GM21529 (cell line): ENCODE measurements at regions not wholly inside any gene's neighbourhood (a gene's known extent, or its start where the extent isn't known, plus 50 kb on each side); places are given as distances from the start of the nearest gene placed in this dataset.
"Not testable (repeated sequence)": the region's sequence is repeated elsewhere in the genome, so short reads cannot be mapped to it uniquely, and the experiment has no call there.

Source experiments
- ATAC-seq: cut with Tn5 transposase; IDR thresholded peaks from one replicate; pipeline ENCODE4 v1.9.1; 2021; ENCODE audit not compliant: unreplicated experiment

- ATAC-seq, result peak; percentile 66
Measured at GRCh38 chr4:138341739-138342415, 99.7 kb upstream of the SLC7A11 start.

- no peak for ATAC-seq
Measured at GRCh38 chr4:138338840-138339239, 96.7 kb upstream of the SLC7A11 start.

- not testable (repeated sequence) for ATAC-seq
Measured at GRCh38 chr4:138338222-138338621, 96.1 kb upstream of the SLC7A11 start.

GRCh38 chr4:138334346-138335016, 92.3 kb upstream of the SLC7A11 start:
- ATAC-seq, result no peak

- ATAC-seq, result not testable (repeated sequence)
Measured at GRCh38 chr4:138332415-138332814, 90.3 kb upstream of the SLC7A11 start.

- no peak for ATAC-seq
Measured at GRCh38 chr4:138330531-138330930, 88.4 kb upstream of the SLC7A11 start.

- ATAC-seq, result no peak
Measured at GRCh38 chr4:138329506-138330070, 87.4 kb upstream of the SLC7A11 start.

GRCh38 chr4:138327338-138327737, 85.2 kb upstream of the SLC7A11 start:
- no peak for ATAC-seq

GRCh38 chr4:138320831-138321230, 78.7 kb upstream of the SLC7A11 start:
- ATAC-seq, result no peak

GRCh38 chr4:138320030-138320429, 77.9 kb upstream of the SLC7A11 start:
- no peak for ATAC-seq

- no peak for ATAC-seq
Measured at GRCh38 chr4:138317175-138317748, 75.1 kb upstream of the SLC7A11 start.

- no peak for ATAC-seq
Measured at GRCh38 chr4:138312536-138312911, 70.4 kb upstream of the SLC7A11 start.

- ATAC-seq, result no peak
Measured at GRCh38 chr4:138311771-138312535, 69.8 kb upstream of the SLC7A11 start.

GRCh38 chr4:138310991-138311390, 68.8 kb upstream of the SLC7A11 start:
- no peak for ATAC-seq

GRCh38 chr4:138310498-138310897, 68.3 kb upstream of the SLC7A11 start:
- no peak for ATAC-seq

- ATAC-seq, result no peak
Measured at GRCh38 chr4:138308356-138308755, 66.2 kb upstream of the SLC7A11 start.

GRCh38 chr4:138307319-138307718, 65.2 kb upstream of the SLC7A11 start:
- no peak for ATAC-seq

- no peak for ATAC-seq
Measured at GRCh38 chr4:138305050-138305449, 62.9 kb upstream of the SLC7A11 start.

- ATAC-seq, result no peak
Measured at GRCh38 chr4:138301536-138301935, 59.4 kb upstream of the SLC7A11 start.

GRCh38 chr4:138300616-138301015, 58.5 kb upstream of the SLC7A11 start:
- ATAC-seq, result no peak

- ATAC-seq, result no peak
Measured at GRCh38 chr4:138299881-138300280, 57.7 kb upstream of the SLC7A11 start.
